GM12878 (cell line): ENCODE measurements at regions not wholly inside any gene's neighbourhood (a gene's known extent, or its start where the extent isn't known, plus 50 kb on each side); places are given as distances from the start of the nearest gene placed in this dataset.

Source experiments
- ATAC-seq: fragments of 200-7000 bp; cut with Tn5 transposase; 3 replicates; pipeline ENCODE4 v1.9.1; 2020; ENCODE audit warnings: mild to moderate bottlenecking, moderate library complexity
- BruUV-seq: library from RNA; stranded (reverse); fragments of 400-500 nt; replicated peaks from 2 replicates; lab custom pipeline; 2021; lab: Mats Ljungman, UMichigan
- CTCF ChIA-PET: fragments of 300-600 bp; sonication (Branson Sonifier 250); formaldehyde crosslinking; extraction: SDS; loops from one replicate; lab custom pipeline; 2021; ENCODE audit warnings: inconsistent platforms; lab: Yijun Ruan, JAX
- POLR2A ChIA-PET: fragments of 350-600 bp; formaldehyde crosslinking; extraction: SDS; loops from one replicate; lab custom pipeline; 2021; ENCODE audit warnings: inconsistent platforms; lab: Charles Lee
- RAD21 ChIA-PET: fragments of 300-600 bp; sonication (Branson Sonifier 250); formaldehyde crosslinking; loops from one replicate; lab custom pipeline; 2023; ENCODE audit warnings: antibody characterized with exemption; ENCODE audit not compliant: unreplicated experiment; lab: Charles Lee
- SMC1A ChIA-PET: fragments of 300-600 bp; sonication (Branson Sonifier 250); formaldehyde crosslinking; loops from one replicate; lab custom pipeline; 2023; ENCODE audit not compliant: unreplicated experiment, uncharacterized antibody; lab: Charles Lee
- DNase-seq: peaks from one replicate; pipeline ENCODE4 v3.0.0-alpha.2; 2011; ENCODE audit warnings: low read depth, low spot score
- FAIRE-seq: peaks from 3 replicates; lab custom pipeline; 2011; peaks lifted over from hg19 to GRCh38; lab: Jason Lieb, UNC
- H2AFZ ChIP-seq: 2 replicates; pipeline ENCODE4 v1.6.0; 2011; ENCODE audit warnings: low read depth, low read length, control low read depth; ENCODE audit not compliant: control insufficient read depth
- H3K27ac ChIP-seq: 2 replicates; pipeline ENCODE4 v1.5.1; 2011; ENCODE audit warnings: control low read depth; ENCODE audit not compliant: control insufficient read depth, insufficient read depth
- H3K27me3 ChIP-seq, 2 experiments: replicated peaks in 1 of 2; 2 replicates each; pipeline versions ENCODE4 v1.6.0 to v1.6.1; 2011; ENCODE audit warnings: low read length in 1 of 2; ENCODE audit not compliant: control insufficient read depth in 2 of 2, insufficient read depth in 2 of 2
- H3K36me3 ChIP-seq, 2 experiments: 2 replicates each; pipeline ENCODE4 v1.5.1; 2011; ENCODE audit warnings: low read length in 1 of 2; ENCODE audit not compliant: control insufficient read depth in 2 of 2, insufficient read depth in 2 of 2
- H3K4me1 ChIP-seq: 2 replicates; pipeline ENCODE4 v1.6.1; 2011; ENCODE audit warnings: mild to moderate bottlenecking, low read length, moderate library complexity, mixed read lengths; ENCODE audit not compliant: control insufficient read depth, insufficient read depth
- H3K4me2 ChIP-seq: 2 replicates; pipeline ENCODE4 v1.6.0; 2011; ENCODE audit warnings: control low read depth; ENCODE audit not compliant: control insufficient read depth, insufficient read depth
- H3K4me3 ChIP-seq: fragments of 200-600 bp; sonication (generic); 2 replicates; pipeline ENCODE4 v1.5.1; 2016
- H3K79me2 ChIP-seq: 2 replicates; pipeline ENCODE4 v1.6.0; 2011; ENCODE audit warnings: low read length; ENCODE audit not compliant: control insufficient read depth, insufficient read depth
- H3K9ac ChIP-seq: 2 replicates; pipeline ENCODE4 v1.8.0; 2011; ENCODE audit warnings: low read length, control low read depth, mixed read lengths; ENCODE audit not compliant: control insufficient read depth, insufficient read depth
- H3K9me3 ChIP-seq: replicated peaks from 3 replicates; pipeline ENCODE4 v1.5.1; 2011; ENCODE audit warnings: mild to moderate bottlenecking, low read length; ENCODE audit not compliant: control insufficient read depth, insufficient read depth
- H4K20me1 ChIP-seq: 2 replicates; pipeline ENCODE4 v1.6.0; 2011; ENCODE audit not compliant: control insufficient read depth, insufficient read depth
- BMI1 ChIP-seq: fragments of 450-650 bp; IDR thresholded peaks from 2 replicates; pipeline ENCODE4 v1.6.1; 2016; ENCODE audit warnings: mild to moderate bottlenecking, moderate library complexity, borderline replicate concordance
- CREM ChIP-seq: IDR thresholded peaks from 2 replicates; pipeline ENCODE4 v1.6.1; 2014; ENCODE audit warnings: antibody characterized with exemption, low read depth
- HDAC6 ChIP-seq: fragments of 200-600 bp; sonication (generic); IDR thresholded peaks from one replicate; pipeline ENCODE4 v1.8.0; 2017; ENCODE audit warnings: antibody characterized with exemption; ENCODE audit not compliant: unreplicated experiment
- HDGF ChIP-seq: fragments of 450-650 bp; IDR thresholded peaks from 2 replicates; pipeline ENCODE4 v1.6.1; 2016; ENCODE audit warnings: antibody characterized with exemption
- JUNB ChIP-seq: IDR thresholded peaks from 2 replicates; pipeline ENCODE4 v1.6.1; 2016; ENCODE audit warnings: antibody characterized with exemption, mild to moderate bottlenecking
- MYB ChIP-seq: fragments of 150-350 bp; IDR thresholded peaks from 2 replicates; pipeline ENCODE4 v1.6.1; 2014; ENCODE audit warnings: mild to moderate bottlenecking, low read depth, low read length, borderline replicate concordance
- MYC ChIP-seq: IDR thresholded peaks from 2 replicates; pipeline ENCODE4 v1.6.1; 2011; ENCODE audit warnings: mild to moderate bottlenecking, low read length, moderate library complexity, inconsistent platforms; ENCODE audit not compliant: insufficient read depth, insufficient replicate concordance, insufficient read length, severe bottlenecking
- NFXL1 ChIP-seq: fragments of 450-650 bp; IDR thresholded peaks from 2 replicates; pipeline ENCODE4 v1.6.1; 2017; ENCODE audit warnings: antibody characterized with exemption, mild to moderate bottlenecking, borderline replicate concordance
- NR2F1 ChIP-seq: fragments of 450-650 bp; conservative IDR thresholded peaks from 2 replicates; pipeline ENCODE4 v1.6.1; 2017; ENCODE audit warnings: mild to moderate bottlenecking
- TCF12 ChIP-seq: IDR thresholded peaks from 2 replicates; pipeline ENCODE4 v1.6.1; 2011; ENCODE audit warnings: low read depth, mild to moderate bottlenecking, low read length
- WGBS: methylation state at CpG from one replicate; pipeline ENCODE4 v1.1.6; 2016; ENCODE audit warnings: low lambda C conversion rate; ENCODE audit not compliant: insufficient replicate concordance, insufficient coverage; ENCODE audit errors: missing lambda C conversion rate; 5-methylcytosine and 5-hydroxymethylcytosine counted together
- in situ Hi-C: fragments of 300-500 bp; cut with MboI; formaldehyde crosslinking; loops from 9 replicates; pipeline ENCODE4 v1.14.3; 2018; ENCODE audit warnings: mixed read lengths
- intact Hi-C: fragments of 100-400 bp; cut with micrococcal nuclease; formaldehyde crosslinking; loops from one replicate; pipeline ENCODE4 v1.14.2; 2022; ENCODE audit not compliant: unreplicated experiment
- TF ChIP-seq, protein P1 (sequence below): IDR thresholded peaks from 2 replicates; pipeline ENCODE4 v1.6.1; 2012; ENCODE audit warnings: low read depth, low read length, improper control_type of control experiment
- TF ChIP-seq, protein P2 (sequence below): IDR thresholded peaks from 2 replicates; pipeline ENCODE4 v1.6.1; 2012; ENCODE audit warnings: low read depth, low read length, improper control_type of control experiment
- TF ChIP-seq, protein P3 (sequence below), 3 experiments: IDR thresholded peaks in 2 of 3; conservative IDR thresholded peaks in 1 of 3; 2 replicates each; pipeline ENCODE4 v1.5.1; 2011; ENCODE audit warnings: low read depth in 3 of 3, low read length in 3 of 3, mild to moderate bottlenecking in 3 of 3, control low read depth in 2 of 3, moderate library complexity in 2 of 3, inconsistent platforms in 1 of 3, mixed read lengths in 1 of 3; ENCODE audit not compliant: control insufficient read depth in 2 of 3, insufficient read depth in 1 of 3; ENCODE audit errors: extremely low read depth in 1 of 3
- TF ChIP-seq, protein P4 (sequence below): fragments of 450-650 bp; IDR thresholded peaks from 2 replicates; pipeline ENCODE4 v1.6.1; 2014; ENCODE audit warnings: mild to moderate bottlenecking

DNA sequence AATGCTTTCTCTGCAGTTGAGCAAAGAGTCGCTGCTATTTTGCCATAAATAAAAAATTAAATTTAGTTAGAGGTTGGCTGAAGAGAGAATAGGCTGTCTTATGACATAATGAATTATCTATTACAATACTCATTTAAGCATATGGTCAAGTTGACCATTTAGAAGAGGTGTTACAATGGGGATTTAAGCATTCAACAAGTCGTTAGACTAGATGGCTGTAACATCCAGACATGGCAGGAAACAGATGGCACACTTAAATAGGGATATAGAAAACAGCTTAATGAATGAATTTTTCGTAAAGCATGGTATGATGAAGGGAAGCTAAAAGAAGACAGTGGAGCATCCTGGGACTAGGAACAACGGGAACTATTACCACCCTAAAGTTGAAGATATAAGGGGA is 160.3 kb upstream of the PTPRD start:
- Histone ChIP-seq H2AFZ (no peak overlapping the region), H3K79me2 (no peaks in the 10 kb centered on the region), H3K4me3 (no peak overlapping the region), H3K27ac (no peak overlapping the region), H3K4me1 (no peaks in the 10 kb centered on the region), H3K36me3 (no peaks in the 10 kb centered on the region), H3K4me2 (no peak overlapping the region), H3K9me3 (no peaks in the 10 kb centered on the region), H4K20me1 (no peaks in the 10 kb centered on the region), H3K27me3 (no peaks in the 10 kb centered on the region), H3K9ac (no peak overlapping the region)
- ChIA-PET CTCF (interaction anchor here (0.8 kb wide), 1 partner anchor 385 kb away, joined by 3 read pairs; no protein-coding TSS in a partner anchor), SMC1A (no interaction called here), RAD21 (no interaction called here), POLR2A (no interaction called here)
- no peak for FAIRE-seq
- TF ChIP-seq, protein P1, sequence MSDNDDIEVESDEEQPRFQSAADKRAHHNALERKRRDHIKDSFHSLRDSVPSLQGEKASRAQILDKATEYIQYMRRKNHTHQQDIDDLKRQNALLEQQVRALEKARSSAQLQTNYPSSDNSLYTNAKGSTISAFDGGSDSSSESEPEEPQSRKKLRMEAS = no peak
- TF ChIP-seq NFXL1 (no peak), HDGF (no peak), NR2F1 (no peak), HDAC6 (no peak), MYB (no peak), BMI1 (no peak), JUNB (no peak), CREM (no peak), MYC (no peak), TCF12 (no peak)
- TF ChIP-seq, protein P2, sequence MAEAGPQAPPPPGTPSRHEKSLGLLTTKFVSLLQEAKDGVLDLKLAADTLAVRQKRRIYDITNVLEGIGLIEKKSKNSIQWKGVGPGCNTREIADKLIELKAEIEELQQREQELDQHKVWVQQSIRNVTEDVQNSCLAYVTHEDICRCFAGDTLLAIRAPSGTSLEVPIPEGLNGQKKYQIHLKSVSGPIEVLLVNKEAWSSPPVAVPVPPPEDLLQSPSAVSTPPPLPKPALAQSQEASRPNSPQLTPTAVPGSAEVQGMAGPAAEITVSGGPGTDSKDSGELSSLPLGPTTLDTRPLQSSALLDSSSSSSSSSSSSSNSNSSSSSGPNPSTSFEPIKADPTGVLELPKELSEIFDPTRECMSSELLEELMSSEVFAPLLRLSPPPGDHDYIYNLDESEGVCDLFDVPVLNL = no peak
- TF ChIP-seq, protein P3, sequence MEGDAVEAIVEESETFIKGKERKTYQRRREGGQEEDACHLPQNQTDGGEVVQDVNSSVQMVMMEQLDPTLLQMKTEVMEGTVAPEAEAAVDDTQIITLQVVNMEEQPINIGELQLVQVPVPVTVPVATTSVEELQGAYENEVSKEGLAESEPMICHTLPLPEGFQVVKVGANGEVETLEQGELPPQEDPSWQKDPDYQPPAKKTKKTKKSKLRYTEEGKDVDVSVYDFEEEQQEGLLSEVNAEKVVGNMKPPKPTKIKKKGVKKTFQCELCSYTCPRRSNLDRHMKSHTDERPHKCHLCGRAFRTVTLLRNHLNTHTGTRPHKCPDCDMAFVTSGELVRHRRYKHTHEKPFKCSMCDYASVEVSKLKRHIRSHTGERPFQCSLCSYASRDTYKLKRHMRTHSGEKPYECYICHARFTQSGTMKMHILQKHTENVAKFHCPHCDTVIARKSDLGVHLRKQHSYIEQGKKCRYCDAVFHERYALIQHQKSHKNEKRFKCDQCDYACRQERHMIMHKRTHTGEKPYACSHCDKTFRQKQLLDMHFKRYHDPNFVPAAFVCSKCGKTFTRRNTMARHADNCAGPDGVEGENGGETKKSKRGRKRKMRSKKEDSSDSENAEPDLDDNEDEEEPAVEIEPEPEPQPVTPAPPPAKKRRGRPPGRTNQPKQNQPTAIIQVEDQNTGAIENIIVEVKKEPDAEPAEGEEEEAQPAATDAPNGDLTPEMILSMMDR (IDR thresholded peaks at IDR 0.05 in 2 of 3, conservative IDR thresholded peaks at IDR 0.05 in 1 of 3; ENCODE audit: control insufficient read depth in 2 of 3, extremely low read depth in 1 of 3, insufficient read depth in 1 of 3, low read depth in 3 of 3, low read length in 3 of 3) = no peak
- TF ChIP-seq, protein P4, sequence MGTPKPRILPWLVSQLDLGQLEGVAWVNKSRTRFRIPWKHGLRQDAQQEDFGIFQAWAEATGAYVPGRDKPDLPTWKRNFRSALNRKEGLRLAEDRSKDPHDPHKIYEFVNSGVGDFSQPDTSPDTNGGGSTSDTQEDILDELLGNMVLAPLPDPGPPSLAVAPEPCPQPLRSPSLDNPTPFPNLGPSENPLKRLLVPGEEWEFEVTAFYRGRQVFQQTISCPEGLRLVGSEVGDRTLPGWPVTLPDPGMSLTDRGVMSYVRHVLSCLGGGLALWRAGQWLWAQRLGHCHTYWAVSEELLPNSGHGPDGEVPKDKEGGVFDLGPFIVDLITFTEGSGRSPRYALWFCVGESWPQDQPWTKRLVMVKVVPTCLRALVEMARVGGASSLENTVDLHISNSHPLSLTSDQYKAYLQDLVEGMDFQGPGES = no peak
- BruUV-seq = no TSS peak
- no peak for DNase-seq
- 0% methylated on average over 4 of the region's 4 CpGs for WGBS
- intact Hi-C loops = no loop called here
- in situ Hi-C loops = no loop called here
- ATAC-seq = no peak
